Endothelial cell of umbilical vein (primary cell): ENCODE measurements at regions not wholly inside any gene's neighbourhood (a gene's known extent, or its start where the extent isn't known, plus 50 kb on each side); places are given as distances from the start of the nearest gene placed in this dataset.

Source experiments
- BruUV-seq: library from RNA; stranded (reverse); fragments of 400-500 nt; replicated peaks from 2 replicates; lab custom pipeline; 2021; lab: Mats Ljungman, UMichigan
- CTCF ChIA-PET: fragments of 300-600, 350-600 bp; sonication (Branson Sonifier 250); formaldehyde crosslinking; loops from one replicate; lab custom pipeline; 2021; ENCODE audit warnings: antibody characterized with exemption, inconsistent platforms; lab: Charles Lee
- POLR2A ChIA-PET: fragments of 300-600, 350-600 bp; sonication (Branson Sonifier 250); formaldehyde crosslinking; loops from one replicate; lab custom pipeline; 2021; ENCODE audit warnings: antibody characterized with exemption, inconsistent platforms; lab: Charles Lee
- DNase-seq: peaks from one replicate; pipeline ENCODE4 v3.0.0-alpha.2; 2011; ENCODE audit warnings: low read depth, low spot score
- FAIRE-seq: peaks from 2 replicates; lab custom pipeline; 2011; peaks lifted over from hg19 to GRCh38; lab: Jason Lieb, UNC
- H2AFZ ChIP-seq: 2 replicates; pipeline ENCODE4 v1.6.0; 2012; ENCODE audit warnings: low read depth, low read length, control low read depth, inconsistent platforms
- H3K27ac ChIP-seq: 2 replicates; pipeline ENCODE4 v1.5.1; 2011; ENCODE audit warnings: low read depth, mild to moderate bottlenecking, control low read depth, low read length, moderate library complexity; ENCODE audit not compliant: insufficient read depth
- H3K27me3 ChIP-seq, 2 experiments: 2 replicates each; pipeline versions ENCODE4 v1.6.0 to v1.6.1; 2011; ENCODE audit warnings: low read length in 2 of 2, mixed read lengths in 1 of 2; ENCODE audit not compliant: control insufficient read depth in 2 of 2, insufficient read depth in 2 of 2
- H3K36me3 ChIP-seq, 2 experiments: 2 replicates in 1 of 2; 3 replicates in 1 of 2; pipeline ENCODE4 v1.5.1; 2011; ENCODE audit warnings: low read length in 2 of 2, mild to moderate bottlenecking in 1 of 2, moderate library complexity in 1 of 2; ENCODE audit not compliant: control insufficient read depth in 2 of 2, insufficient read depth in 2 of 2; ENCODE audit errors: extremely low read depth in 1 of 2
- H3K4me1 ChIP-seq: 3 replicates; pipeline ENCODE4 v1.5.1; 2011; ENCODE audit warnings: mild to moderate bottlenecking, low read length; ENCODE audit not compliant: control insufficient read depth, insufficient read depth; ENCODE audit errors: extremely low read depth
- H3K4me2 ChIP-seq: 2 replicates; pipeline ENCODE4 v1.6.1; 2011; ENCODE audit warnings: low read length, control low read depth, mixed read lengths; ENCODE audit not compliant: insufficient read depth
- H3K4me3 ChIP-seq, 3 experiments: fragments of 200-600 bp in 1 of 3; sonication (generic), shearing (Covaris generic) in 1 of 3; replicated peaks in 1 of 3; 2 replicates each; pipeline ENCODE4 v1.5.1; 2011 to 2016; ENCODE audit warnings: control low read depth in 3 of 3, low read length in 3 of 3, mild to moderate bottlenecking in 2 of 3, inconsistent platforms in 1 of 3, low read depth in 1 of 3, moderate library complexity in 1 of 3; ENCODE audit not compliant: insufficient read depth in 1 of 3
- H3K79me2 ChIP-seq: 2 replicates; pipeline ENCODE4 v1.6.0; 2012; ENCODE audit warnings: low read length, inconsistent platforms; ENCODE audit not compliant: control insufficient read depth, insufficient read depth
- H3K9ac ChIP-seq: replicated peaks from 2 replicates; pipeline ENCODE3; 2011; ENCODE audit warnings: low read length, control low read depth; ENCODE audit not compliant: insufficient read depth; ENCODE audit errors: extremely low read depth
- H3K9me1 ChIP-seq: replicated peaks from 3 replicates; pipeline ENCODE4 v1.6.0; 2011; ENCODE audit warnings: mild to moderate bottlenecking, low read length; ENCODE audit not compliant: control insufficient read depth, insufficient read depth; ENCODE audit errors: extremely low read depth
- H3K9me3 ChIP-seq: replicated peaks from 2 replicates; pipeline ENCODE4 v1.5.1; 2012; ENCODE audit warnings: low read length, inconsistent platforms; ENCODE audit not compliant: control insufficient read depth, insufficient read depth
- H4K20me1 ChIP-seq: replicated peaks from 2 replicates; pipeline ENCODE3; 2011; ENCODE audit warnings: mild to moderate bottlenecking, low read length; ENCODE audit not compliant: control insufficient read depth, insufficient read depth; ENCODE audit errors: extremely low read depth
- EZH2 ChIP-seq: IDR thresholded peaks from 2 replicates; pipeline ENCODE4 v1.6.1; 2012; ENCODE audit warnings: borderline replicate concordance, low read depth, mild to moderate bottlenecking, moderate library complexity, low read length, inconsistent platforms; ENCODE audit not compliant: severe bottlenecking
- FOS ChIP-seq: IDR thresholded peaks from 2 replicates; pipeline ENCODE4 v1.6.1; 2011; ENCODE audit warnings: mild to moderate bottlenecking, low read length, moderate library complexity, borderline replicate concordance; ENCODE audit not compliant: insufficient read depth
- GATA2 ChIP-seq: IDR thresholded peaks from 2 replicates; pipeline ENCODE4 v1.7.0; 2011; ENCODE audit warnings: low read depth, mild to moderate bottlenecking, moderate library complexity, mixed read lengths, low read length; ENCODE audit not compliant: insufficient read length, insufficient read depth
- JUN ChIP-seq: IDR thresholded peaks from 2 replicates; pipeline ENCODE4 v1.6.1; 2011; ENCODE audit warnings: borderline replicate concordance, low read depth; ENCODE audit not compliant: insufficient read length, insufficient read depth
- MYC ChIP-seq: IDR thresholded peaks from one replicate; pipeline ENCODE4 v1.6.1; 2011; ENCODE audit warnings: mild to moderate bottlenecking, low read depth, low read length
- POLR2A ChIP-seq: IDR thresholded peaks from 2 replicates; pipeline ENCODE4 v1.6.1; 2012; ENCODE audit warnings: low read depth, mild to moderate bottlenecking, control low read depth, low read length
- POLR2AphosphoS5 ChIP-seq: IDR thresholded peaks from 2 replicates; pipeline ENCODE4 v1.6.1; 2012; ENCODE audit warnings: low read depth, mild to moderate bottlenecking, control low read depth, low read length, moderate library complexity; ENCODE audit not compliant: insufficient read depth
- dilution Hi-C: fragments of 300-500 bp; cut with MboI; formaldehyde crosslinking; loops from one replicate; pipeline ENCODE4 v1.15.0; 2019; ENCODE audit warnings: low sequenced_read_pairs; ENCODE audit not compliant: extremely low pct_ligation_motif_present
- intact Hi-C: fragments of 100-400 bp; cut with micrococcal nuclease; formaldehyde crosslinking; loops from one replicate; pipeline ENCODE4 v1.10.0; 2022
- TF ChIP-seq, protein P1 (sequence below): IDR thresholded peaks from 2 replicates; pipeline ENCODE4 v1.6.1; 2011; ENCODE audit not compliant: insufficient read depth, insufficient read length
- TF ChIP-seq, protein P2 (sequence below), 2 donors: IDR thresholded peaks; 1 replicate in 1 of 2; 2 replicates in 1 of 2; pipeline ENCODE4 v1.5.1; 2011; ENCODE audit warnings: low read length in 2 of 2, mild to moderate bottlenecking in 2 of 2, moderate library complexity in 2 of 2, control low read depth in 1 of 2, inconsistent platforms in 1 of 2, low read depth in 1 of 2; ENCODE audit not compliant: insufficient read depth in 1 of 2; ENCODE audit errors: extremely low read depth in 1 of 2

DNA sequence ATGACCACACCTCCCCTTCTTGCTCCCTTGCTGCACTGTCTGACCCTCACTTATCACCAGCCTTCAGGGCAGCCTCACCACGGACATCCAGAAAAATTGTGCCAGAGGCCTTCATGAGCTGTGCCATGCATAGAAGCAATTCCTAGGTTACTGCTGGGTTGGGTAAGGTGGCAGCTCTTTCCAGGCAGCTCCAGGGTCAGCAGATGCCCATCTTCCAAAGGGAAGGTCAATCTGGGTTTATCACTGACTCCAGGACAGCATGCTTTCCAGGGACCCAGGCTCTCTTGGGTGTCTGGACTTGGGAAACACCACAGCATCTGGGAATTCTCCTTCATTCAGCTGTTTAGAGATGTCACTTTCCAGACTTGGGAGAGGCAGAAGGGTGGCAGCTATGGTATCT lies 188.9 kb upstream of the CXCL12 start:
- Histone ChIP-seq H3K27ac (no peak overlapping the region), H3K4me2 (no peak overlapping the region), H3K9ac (no peak overlapping the region), H3K9me3 (no peaks in the 10 kb centered on the region), H4K20me1 (peaks cover 2% of the 10 kb centered on the region), H3K79me2 (no peaks in the 10 kb centered on the region), H2AFZ (no peak overlapping the region), H3K4me3 (no peak overlapping the region), H3K27me3 (no peaks in the 10 kb centered on the region), H3K9me1 (no peaks in the 10 kb centered on the region), H3K4me1 (peaks cover 15% of the 10 kb centered on the region), H3K36me3 (no peaks in the 10 kb centered on the region)
- FAIRE-seq (no peak), DNase-seq (no peak)
- dilution Hi-C loops: no loop called here
- TF ChIP-seq, protein P1, sequence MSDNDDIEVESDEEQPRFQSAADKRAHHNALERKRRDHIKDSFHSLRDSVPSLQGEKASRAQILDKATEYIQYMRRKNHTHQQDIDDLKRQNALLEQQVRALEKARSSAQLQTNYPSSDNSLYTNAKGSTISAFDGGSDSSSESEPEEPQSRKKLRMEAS: no peak
- no peak for TF ChIP-seq POLR2AphosphoS5
- TF ChIP-seq MYC: no peak
- no peak for TF ChIP-seq FOS
- no peak for TF ChIP-seq JUN
- TF ChIP-seq, protein P2, sequence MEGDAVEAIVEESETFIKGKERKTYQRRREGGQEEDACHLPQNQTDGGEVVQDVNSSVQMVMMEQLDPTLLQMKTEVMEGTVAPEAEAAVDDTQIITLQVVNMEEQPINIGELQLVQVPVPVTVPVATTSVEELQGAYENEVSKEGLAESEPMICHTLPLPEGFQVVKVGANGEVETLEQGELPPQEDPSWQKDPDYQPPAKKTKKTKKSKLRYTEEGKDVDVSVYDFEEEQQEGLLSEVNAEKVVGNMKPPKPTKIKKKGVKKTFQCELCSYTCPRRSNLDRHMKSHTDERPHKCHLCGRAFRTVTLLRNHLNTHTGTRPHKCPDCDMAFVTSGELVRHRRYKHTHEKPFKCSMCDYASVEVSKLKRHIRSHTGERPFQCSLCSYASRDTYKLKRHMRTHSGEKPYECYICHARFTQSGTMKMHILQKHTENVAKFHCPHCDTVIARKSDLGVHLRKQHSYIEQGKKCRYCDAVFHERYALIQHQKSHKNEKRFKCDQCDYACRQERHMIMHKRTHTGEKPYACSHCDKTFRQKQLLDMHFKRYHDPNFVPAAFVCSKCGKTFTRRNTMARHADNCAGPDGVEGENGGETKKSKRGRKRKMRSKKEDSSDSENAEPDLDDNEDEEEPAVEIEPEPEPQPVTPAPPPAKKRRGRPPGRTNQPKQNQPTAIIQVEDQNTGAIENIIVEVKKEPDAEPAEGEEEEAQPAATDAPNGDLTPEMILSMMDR (IDR thresholded peaks at IDR 0.05; ENCODE audit: extremely low read depth in 1 of 2, insufficient read depth in 1 of 2, low read depth in 1 of 2, low read length in 2 of 2): no peak
- TF ChIP-seq POLR2A: no peak
- TF ChIP-seq GATA2: no peak
- TF ChIP-seq EZH2: no peak
- BruUV-seq: no TSS peak
- CTCF ChIA-PET: no interaction called here
- intact Hi-C loops: no loop called here
- POLR2A ChIA-PET: no interaction called here
